ENCODE measurements at regions not wholly inside any gene's neighbourhood (a gene's known extent, or its start where the extent isn't known, plus 50 kb on each side); places are given as distances from the start of the nearest gene placed in this dataset.
A peak's percentile ranks its signal among the peaks of the same experiment; 100 is the strongest.

DNA sequence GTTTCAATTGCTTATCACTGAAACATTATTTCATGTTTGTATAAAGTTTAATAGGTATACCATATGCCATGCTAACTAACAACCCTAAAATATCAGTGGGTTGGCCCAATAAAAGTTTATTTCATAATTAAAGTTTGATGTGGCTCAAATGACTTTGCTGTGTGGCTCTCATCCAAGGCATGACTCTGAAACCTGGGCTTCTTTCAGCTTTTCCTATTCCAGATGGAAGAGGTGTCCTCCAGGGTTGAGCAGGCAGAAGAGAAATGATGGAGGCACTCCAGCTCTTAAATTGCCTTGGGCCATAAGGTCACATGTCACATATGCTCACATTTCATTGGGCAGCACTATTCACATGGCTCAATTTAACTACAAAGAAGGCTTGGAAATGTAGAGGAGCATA is 101.9 kb downstream of the MACIR start:
- Histone ChIP-seq H3K4me3 (ENCODE audit: low read length in 2 of 2) (no peak overlapping the region), H4K8ac (ENCODE audit: low read depth, low read length) (no peak overlapping the region), H3K14ac (ENCODE audit: low read length) (no peak overlapping the region), H4K91ac (ENCODE audit: low read depth, low read length, poor library complexity) (no peak overlapping the region), H2BK15ac (ENCODE audit: low read length) (no peak overlapping the region), H3K4me2 (ENCODE audit: insufficient read depth, low read length, poor library complexity, severe bottlenecking) (no peak overlapping the region), H2AK5ac (ENCODE audit: low read depth, low read length) (no peak overlapping the region), H3K4ac (ENCODE audit: low read length) (no peak overlapping the region), H3K79me1 (ENCODE audit: low read depth, low read length) (no peaks in the 10 kb centered on the region), H3K4me1 (ENCODE audit: control insufficient read depth in 2 of 2, insufficient read depth in 1 of 2, low read depth in 1 of 2, low read length in 2 of 2) (peaks cover 0 to 4% of the 10 kb centered on the region in 2 donors), H3K27me3 (ENCODE audit: control insufficient read depth in 3 of 3, insufficient read depth in 3 of 3, low read depth in 1 of 3, low read length in 3 of 3) (no peaks in the 10 kb centered on the region), H3K18ac (ENCODE audit: low read length) (no peak overlapping the region), H3K9ac (ENCODE audit: low read depth, low read length, poor library complexity) (no peak overlapping the region), H3K27ac (replicated peaks; ENCODE audit: low read length) (no peak overlapping the region), H2BK120ac (ENCODE audit: low read depth, low read length) (no peak overlapping the region), H2BK12ac (ENCODE audit: low read length) (no peak overlapping the region), H3K36me3 (replicated peaks in 1 of 2; ENCODE audit: control insufficient read depth in 2 of 2, insufficient read depth in 2 of 2, low read length in 2 of 2) (no peaks in the 10 kb centered on the region), H3K23ac (ENCODE audit: low read depth, low read length, poor library complexity) (no peak overlapping the region), H3K9me3 (replicated peaks in 1 of 2; ENCODE audit: control insufficient read depth in 2 of 2, insufficient read depth in 1 of 2, low read depth in 1 of 2, low read length in 2 of 2) (no peaks in the 10 kb centered on the region), H2BK5ac (ENCODE audit: low read length) (no peak overlapping the region), H2AFZ (ENCODE audit: low read length) (no peak overlapping the region)
- DNase-seq (ENCODE audit: low spot score), result no peak

DNA sequence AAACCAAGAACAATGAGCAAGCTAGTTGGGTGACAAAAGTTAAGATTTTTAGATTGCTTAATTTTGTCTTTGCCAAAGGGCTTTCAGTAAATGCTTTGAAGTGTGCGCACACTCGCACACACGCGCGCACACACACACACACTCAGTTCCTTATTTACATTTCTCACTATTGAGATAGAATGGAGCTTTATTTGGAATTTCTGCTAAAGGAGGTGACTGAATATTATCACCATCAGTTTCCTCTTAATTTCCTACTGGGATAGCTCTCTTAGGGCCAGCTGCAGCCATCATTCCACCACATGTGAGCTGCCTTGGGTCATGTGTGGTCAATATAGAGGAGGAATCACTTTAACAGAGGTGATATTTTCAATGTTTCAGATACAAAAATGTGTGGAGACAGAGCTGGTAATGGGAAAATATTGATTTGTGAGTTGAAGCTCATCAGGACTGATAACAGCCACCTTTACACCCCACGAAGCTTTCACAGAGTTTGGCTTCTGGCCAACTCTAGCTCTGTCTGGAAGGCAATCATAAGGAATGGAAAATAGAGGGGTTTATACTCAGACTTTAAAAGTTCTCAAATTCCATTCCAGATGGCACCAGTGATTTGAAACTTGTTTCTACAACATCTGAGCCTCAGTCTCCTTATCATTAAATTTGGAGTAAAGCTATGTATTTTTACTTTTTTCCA is 99.9 kb downstream of the MACIR start:
- no peak overlapping the region for H3K27ac ChIP-seq (replicated peaks; ENCODE audit: low read length)
- H3K18ac ChIP-seq (ENCODE audit: low read length), result no peak overlapping the region
- no peak overlapping the region for H2BK120ac ChIP-seq (ENCODE audit: low read depth, low read length)
- no peak overlapping the region for H3K4ac ChIP-seq (ENCODE audit: low read length)
- no peak overlapping the region for H3K4me3 ChIP-seq (ENCODE audit: low read length in 2 of 2)
- H4K91ac ChIP-seq (ENCODE audit: low read depth, low read length, poor library complexity), result no peak overlapping the region
- H3K9me3 ChIP-seq (replicated peaks in 1 of 2; ENCODE audit: control insufficient read depth in 2 of 2, insufficient read depth in 1 of 2, low read depth in 1 of 2, low read length in 2 of 2), result no peaks in the 10 kb centered on the region
- H2BK12ac ChIP-seq (ENCODE audit: low read length), result no peak overlapping the region
- no CpG with 5 or more reads among the region's 6 CpGs for WGBS, 2 donors (ENCODE audit: extremely low coverage in 2 of 2, insufficient read length in 2 of 2, insufficient replicate concordance in 1 of 2)
- no peak overlapping the region for H3K9ac ChIP-seq (ENCODE audit: low read depth, low read length, poor library complexity)
- H2AK5ac ChIP-seq (ENCODE audit: low read depth, low read length), result no peak overlapping the region
- H3K27me3 ChIP-seq (ENCODE audit: control insufficient read depth in 3 of 3, insufficient read depth in 3 of 3, low read depth in 1 of 3, low read length in 3 of 3), result no peaks in the 10 kb centered on the region
- no peak overlapping the region for H3K4me2 ChIP-seq (ENCODE audit: insufficient read depth, low read length, poor library complexity, severe bottlenecking)
- H3K36me3 ChIP-seq (replicated peaks in 1 of 2; ENCODE audit: control insufficient read depth in 2 of 2, insufficient read depth in 2 of 2, low read length in 2 of 2), result no peaks in the 10 kb centered on the region
- no peak overlapping the region for H3K14ac ChIP-seq (ENCODE audit: low read length)
- H2AFZ ChIP-seq (ENCODE audit: low read length), result peak overlapping the region; percentile 9
- H3K79me1 ChIP-seq (ENCODE audit: low read depth, low read length), result no peaks in the 10 kb centered on the region
- DNase-seq (ENCODE audit: low spot score), result no peak
- H2BK15ac ChIP-seq (ENCODE audit: low read length), result no peak overlapping the region
- H2BK5ac ChIP-seq (ENCODE audit: low read length), result no peak overlapping the region
- H3K4me1 ChIP-seq (ENCODE audit: control insufficient read depth in 2 of 2, insufficient read depth in 1 of 2, low read depth in 1 of 2, low read length in 2 of 2), result peaks cover 0 to 5% of the 10 kb centered on the region in 2 donors
- no peak overlapping the region for H4K8ac ChIP-seq (ENCODE audit: low read depth, low read length)
- no peak overlapping the region for H3K23ac ChIP-seq (ENCODE audit: low read depth, low read length, poor library complexity)

DNA sequence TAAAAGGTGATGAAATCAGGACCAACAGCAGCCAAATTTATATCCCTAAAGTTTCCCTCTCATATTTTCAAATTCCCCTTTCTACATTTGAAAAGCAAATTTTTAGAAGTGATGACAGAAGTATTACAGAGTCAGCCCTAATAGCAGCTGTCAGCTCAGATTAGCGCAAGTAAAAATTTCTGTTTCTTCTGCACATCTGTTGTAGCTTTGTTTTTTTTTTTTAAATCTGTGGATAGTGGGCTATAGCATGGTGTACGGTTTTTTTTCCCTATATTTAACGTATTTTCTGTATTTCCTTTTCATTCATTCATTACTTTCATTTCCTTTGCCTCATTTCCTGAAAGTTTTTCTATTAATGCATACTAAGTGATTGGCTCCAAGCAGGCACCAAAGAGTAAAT is 99.1 kb downstream of the MACIR start:
- H3K4me3 ChIP-seq (ENCODE audit: low read length in 2 of 2), result no peak overlapping the region
- no peak overlapping the region for H3K9ac ChIP-seq (ENCODE audit: low read depth, low read length, poor library complexity)
- H3K14ac ChIP-seq (ENCODE audit: low read length), result no peak overlapping the region
- H3K18ac ChIP-seq (ENCODE audit: low read length), result no peak overlapping the region
- H3K4me2 ChIP-seq (ENCODE audit: insufficient read depth, low read length, poor library complexity, severe bottlenecking), result no peak overlapping the region
- H3K79me1 ChIP-seq (ENCODE audit: low read depth, low read length), result no peaks in the 10 kb centered on the region
- no peak overlapping the region for H3K4ac ChIP-seq (ENCODE audit: low read length)
- H3K4me1 ChIP-seq (ENCODE audit: control insufficient read depth in 2 of 2, insufficient read depth in 1 of 2, low read depth in 1 of 2, low read length in 2 of 2), result peaks cover 0 to 5% of the 10 kb centered on the region in 2 donors
- H3K27me3 ChIP-seq (ENCODE audit: control insufficient read depth in 3 of 3, insufficient read depth in 3 of 3, low read depth in 1 of 3, low read length in 3 of 3), result no peaks in the 10 kb centered on the region
- no peak overlapping the region for H2BK12ac ChIP-seq (ENCODE audit: low read length)
- H4K8ac ChIP-seq (ENCODE audit: low read depth, low read length), result no peak overlapping the region
- H3K23ac ChIP-seq (ENCODE audit: low read depth, low read length, poor library complexity), result no peak overlapping the region
- H2AK5ac ChIP-seq (ENCODE audit: low read depth, low read length), result no peak overlapping the region
- DNase-seq (ENCODE audit: low spot score), result no peak
- no peak overlapping the region for H3K27ac ChIP-seq (replicated peaks; ENCODE audit: low read length)
- no peak overlapping the region for H2BK15ac ChIP-seq (ENCODE audit: low read length)
- H4K91ac ChIP-seq (ENCODE audit: low read depth, low read length, poor library complexity), result no peak overlapping the region
- WGBS, 2 donors (ENCODE audit: extremely low coverage in 2 of 2, insufficient read length in 2 of 2, insufficient replicate concordance in 1 of 2), result no CpG with 5 or more reads among the region's 3 CpGs
- H3K9me3 ChIP-seq (replicated peaks in 1 of 2; ENCODE audit: control insufficient read depth in 2 of 2, insufficient read depth in 1 of 2, low read depth in 1 of 2, low read length in 2 of 2), result no peaks in the 10 kb centered on the region
- no peak overlapping the region for H2AFZ ChIP-seq (ENCODE audit: low read length)
- no peak overlapping the region for H2BK5ac ChIP-seq (ENCODE audit: low read length)
- no peak overlapping the region for H2BK120ac ChIP-seq (ENCODE audit: low read depth, low read length)
- no peaks in the 10 kb centered on the region for H3K36me3 ChIP-seq (replicated peaks in 1 of 2; ENCODE audit: control insufficient read depth in 2 of 2, insufficient read depth in 2 of 2, low read length in 2 of 2)

GRCh38 chr5:103356350-103357091 is 98.0 kb downstream of the MACIR start:
- Histone ChIP-seq H3K4me1 (ENCODE audit: control insufficient read depth in 2 of 2, insufficient read depth in 1 of 2, low read depth in 1 of 2, low read length in 2 of 2) (peaks cover 0 to 5% of the 10 kb centered on the region in 2 donors), H2BK5ac (ENCODE audit: low read length) (no peak overlapping the region), H4K8ac (ENCODE audit: low read depth, low read length) (no peak overlapping the region), H2BK12ac (ENCODE audit: low read length) (no peak overlapping the region), H3K4me3 (ENCODE audit: low read length in 2 of 2) (no peak overlapping the region), H3K4ac (ENCODE audit: low read length) (no peak overlapping the region), H3K27ac (replicated peaks; ENCODE audit: low read length) (no peak overlapping the region), H2AK5ac (ENCODE audit: low read depth, low read length) (no peak overlapping the region), H2BK15ac (ENCODE audit: low read length) (no peak overlapping the region), H3K23ac (ENCODE audit: low read depth, low read length, poor library complexity) (no peak overlapping the region), H2BK120ac (ENCODE audit: low read depth, low read length) (no peak overlapping the region), H4K91ac (ENCODE audit: low read depth, low read length, poor library complexity) (no peak overlapping the region), H3K27me3 (ENCODE audit: control insufficient read depth in 3 of 3, insufficient read depth in 3 of 3, low read depth in 1 of 3, low read length in 3 of 3) (no peaks in the 10 kb centered on the region), H3K14ac (ENCODE audit: low read length) (no peak overlapping the region), H3K4me2 (ENCODE audit: insufficient read depth, low read length, poor library complexity, severe bottlenecking) (no peak overlapping the region), H3K79me1 (ENCODE audit: low read depth, low read length) (no peaks in the 10 kb centered on the region), H3K9ac (ENCODE audit: low read depth, low read length, poor library complexity) (no peak overlapping the region), H3K18ac (ENCODE audit: low read length) (no peak overlapping the region), H3K36me3 (replicated peaks in 1 of 2; ENCODE audit: control insufficient read depth in 2 of 2, insufficient read depth in 2 of 2, low read length in 2 of 2) (no peaks in the 10 kb centered on the region), H3K9me3 (replicated peaks in 1 of 2; ENCODE audit: control insufficient read depth in 2 of 2, insufficient read depth in 1 of 2, low read depth in 1 of 2, low read length in 2 of 2) (no peaks in the 10 kb centered on the region), H2AFZ (ENCODE audit: low read length) (no peak overlapping the region)
- 100% methylated on average over 1 of the region's 3 CpGs; no CpG with 5 or more reads in 1 of the 2 donors for WGBS, 2 donors (ENCODE audit: extremely low coverage in 2 of 2, insufficient read length in 2 of 2, insufficient replicate concordance in 1 of 2)
- DNase-seq (ENCODE audit: low spot score), result no peak

All from neuronal stem cell (in vitro differentiated cells).